H9 (cell line): ENCODE measurements at regions not wholly inside any gene's neighbourhood (a gene's known extent, or its start where the extent isn't known, plus 50 kb on each side); places are given as distances from the start of the nearest gene placed in this dataset.

Experiments
- DNase-seq: peaks from one replicate; pipeline ENCODE4 v3.0.0-alpha.2; 2017
- H2AFZ ChIP-seq: one replicate; pipeline ENCODE4 v1.6.1; 2013; ENCODE audit warnings: mild to moderate bottlenecking, low read length, control low read depth, moderate library complexity
- H2AK5ac ChIP-seq: 2 replicates; pipeline ENCODE4 v1.6.1; 2013; ENCODE audit warnings: low read length, control low read depth, mixed read lengths; ENCODE audit not compliant: insufficient read length
- H2BK120ac ChIP-seq: one replicate; pipeline ENCODE4 v1.6.1; 2013; ENCODE audit warnings: low read depth, mild to moderate bottlenecking, low read length, control low read depth, inconsistent platforms; ENCODE audit not compliant: poor library complexity, severe bottlenecking
- H2BK12ac ChIP-seq: 2 replicates; pipeline ENCODE4 v1.6.1; 2013; ENCODE audit warnings: low read length, control low read depth, mixed read lengths, low read depth; ENCODE audit not compliant: insufficient read length
- H2BK15ac ChIP-seq: 2 replicates; pipeline ENCODE4 v1.6.1; 2013; ENCODE audit warnings: low read depth, low read length, control low read depth
- H2BK20ac ChIP-seq: one replicate; pipeline ENCODE4 v1.6.1; 2013; ENCODE audit warnings: low read depth, mild to moderate bottlenecking, low read length, control low read depth, inconsistent platforms; ENCODE audit not compliant: poor library complexity, severe bottlenecking
- H2BK5ac ChIP-seq: 2 replicates; pipeline ENCODE4 v1.6.1; 2013; ENCODE audit warnings: low read length, control low read depth, mixed read lengths; ENCODE audit not compliant: insufficient read length
- H3K14ac ChIP-seq: 2 replicates; pipeline ENCODE4 v1.6.1; 2013; ENCODE audit warnings: low read length, control low read depth; ENCODE audit not compliant: insufficient read depth
- H3K18ac ChIP-seq: 2 replicates; pipeline ENCODE4 v1.6.1; 2013; ENCODE audit warnings: low read depth, mild to moderate bottlenecking, mixed read lengths, low read length, control low read depth; ENCODE audit not compliant: insufficient read length
- H3K23ac ChIP-seq: 2 replicates; pipeline ENCODE4 v1.6.1; 2013; ENCODE audit warnings: low read length, control low read depth, mixed read lengths, low read depth; ENCODE audit not compliant: insufficient read length
- H3K23me2 ChIP-seq: 2 replicates; pipeline ENCODE4 v1.6.1; 2013; ENCODE audit warnings: low read depth, mild to moderate bottlenecking, mixed read lengths, low read length, control low read depth; ENCODE audit not compliant: insufficient read length, poor library complexity, severe bottlenecking
- H3K27ac ChIP-seq: 2 replicates; pipeline ENCODE4 v1.5.1; 2013; ENCODE audit warnings: low read length, control low read depth, mixed read lengths, low read depth; ENCODE audit not compliant: insufficient read length
- H3K27me3 ChIP-seq: 2 replicates; pipeline ENCODE4 v1.6.1; 2013; ENCODE audit warnings: low read length, control low read depth, inconsistent platforms; ENCODE audit not compliant: insufficient read depth
- H3K4ac ChIP-seq: 2 replicates; pipeline ENCODE4 v1.6.1; 2013; ENCODE audit warnings: low read depth, mild to moderate bottlenecking, control low read depth, inconsistent platforms, low read length, moderate library complexity
- H3K4me1 ChIP-seq: 2 replicates; pipeline ENCODE4 v1.6.1; 2013; ENCODE audit warnings: low read length, control low read depth, inconsistent platforms; ENCODE audit not compliant: insufficient read depth
- H3K4me2 ChIP-seq: 2 replicates; pipeline ENCODE4 v1.6.1; 2013; ENCODE audit warnings: low read length, control low read depth, mixed read lengths; ENCODE audit not compliant: insufficient read length, insufficient read depth
- H3K56ac ChIP-seq: 2 replicates; pipeline ENCODE4 v1.6.1; 2013; ENCODE audit warnings: low read depth, mild to moderate bottlenecking, mixed read lengths, low read length, control low read depth; ENCODE audit not compliant: insufficient read length
- H3K79me1 ChIP-seq: 2 replicates; pipeline ENCODE4 v1.6.1; 2013; ENCODE audit warnings: low read depth, mild to moderate bottlenecking, moderate library complexity, low read length, control low read depth, inconsistent platforms; ENCODE audit not compliant: insufficient read depth, poor library complexity, severe bottlenecking
- H3K79me2 ChIP-seq: 2 replicates; pipeline ENCODE4 v1.6.1; 2013; ENCODE audit warnings: low read length, control low read depth, inconsistent platforms; ENCODE audit not compliant: insufficient read depth
- H3K9ac ChIP-seq: 2 replicates; pipeline ENCODE4 v1.6.1; 2013; ENCODE audit warnings: low read length, control low read depth, mixed read lengths; ENCODE audit not compliant: insufficient read length; ENCODE audit errors: extremely low read depth
- H3K9me3 ChIP-seq: one replicate; pipeline ENCODE4 v1.6.1; 2013; ENCODE audit warnings: low read depth, low read length, inconsistent platforms; ENCODE audit not compliant: control insufficient read depth
- H3T11ph ChIP-seq: one replicate; pipeline ENCODE4 v1.6.1; 2013; ENCODE audit warnings: mild to moderate bottlenecking, low read length, control low read depth, inconsistent platforms
- H4K20me1 ChIP-seq: one replicate; pipeline ENCODE4 v1.6.1; 2013; ENCODE audit not compliant: control insufficient read depth, insufficient read length, insufficient read depth
- H4K5ac ChIP-seq: 2 replicates; pipeline ENCODE4 v1.6.1; 2013; ENCODE audit warnings: low read depth, mild to moderate bottlenecking, mixed read lengths, low read length, control low read depth; ENCODE audit not compliant: insufficient read length
- H4K8ac ChIP-seq: replicated peaks from 2 replicates; pipeline ENCODE4 v1.6.1; 2013; ENCODE audit warnings: low read length, control low read depth, mixed read lengths, low read depth; ENCODE audit not compliant: insufficient read length
- H4K91ac ChIP-seq: 2 replicates; pipeline ENCODE4 v1.6.1; 2013; ENCODE audit warnings: low read depth, mild to moderate bottlenecking, moderate library complexity, mixed read lengths, low read length, control low read depth; ENCODE audit not compliant: insufficient read length
- H3K27ac Mint-ChIP-seq, 3 experiments: 2 replicates in 2 of 3; 3 replicates in 1 of 3; pipeline ENCODE4 v1.8.0; 2020 to 2021; ENCODE audit warnings: mixed read lengths in 3 of 3, mild to moderate bottlenecking in 1 of 3, moderate library complexity in 1 of 3
- H3K27me3 Mint-ChIP-seq: 2 replicates; pipeline ENCODE4 v1.8.0; 2021; ENCODE audit warnings: low read depth, mild to moderate bottlenecking, moderate library complexity, mixed read lengths
- H3K36me3 Mint-ChIP-seq, 3 experiments: 2 replicates in 2 of 3; 3 replicates in 1 of 3; pipeline ENCODE4 v1.8.0; 2020 to 2021; ENCODE audit warnings: low read depth in 3 of 3, mixed read lengths in 3 of 3; ENCODE audit not compliant: insufficient read depth in 1 of 3
- H3K4me1 Mint-ChIP-seq, 2 experiments: 2 replicates each; pipeline ENCODE4 v1.8.0; 2020; ENCODE audit warnings: mixed read lengths in 2 of 2
- H3K4me3 Mint-ChIP-seq, 2 experiments: 2 replicates in 1 of 2; 3 replicates in 1 of 2; pipeline ENCODE4 v1.8.0; 2020 to 2021; ENCODE audit warnings: mild to moderate bottlenecking in 2 of 2, mixed read lengths in 2 of 2, moderate library complexity in 1 of 2
- H3K9me3 Mint-ChIP-seq, 2 experiments: 2 replicates in 1 of 2; 3 replicates in 1 of 2; pipeline ENCODE4 v1.8.0; 2020; ENCODE audit warnings: mild to moderate bottlenecking in 2 of 2, mixed read lengths in 2 of 2, moderate library complexity in 1 of 2
- CTCF ChIP-seq: fragments of 200-600 bp; sonication (generic); conservative IDR thresholded peaks from 3 replicates; pipeline ENCODE4 v1.8.0; 2021; ENCODE audit warnings: antibody characterized with exemption, mild to moderate bottlenecking
- WGBS: extraction: QIAGEN DNeasy Blood & Tissue Kit; methylation state at CpG from one replicate; pipeline ENCODE4 v1.1.7; 2013; ENCODE audit warnings: missing lambda C conversion rate, low lambda C conversion rate, mixed read lengths; ENCODE audit not compliant: insufficient read length; ENCODE audit errors: extremely low coverage; 5-methylcytosine and 5-hydroxymethylcytosine counted together

GRCh38 chr2:83386549-83386948 lies 1072.5 kb downstream of the SUCLG1 start:
- no peak overlapping the region for H3K27ac ChIP-seq
- no peak overlapping the region for H2BK12ac ChIP-seq
- no peak overlapping the region for H3K56ac ChIP-seq
- H3K18ac ChIP-seq: no peak overlapping the region
- no peak overlapping the region for H3K4ac ChIP-seq
- no peak overlapping the region for H2BK5ac ChIP-seq
- no peak overlapping the region for H3K23ac ChIP-seq
- H3K9me3 Mint-ChIP-seq: peaks cover 2 to 6% of the 10 kb centered on the region in 2 experiments; a peak in 4 of 5 replicates
- H3K14ac ChIP-seq: no peak overlapping the region
- H3K79me1 ChIP-seq: no peaks in the 10 kb centered on the region
- no peak for TF ChIP-seq CTCF
- H3K23me2 ChIP-seq: no peaks in the 10 kb centered on the region
- H3K27me3 Mint-ChIP-seq: no peaks in the 10 kb centered on the region
- no peak overlapping the region for H4K5ac ChIP-seq
- H2BK15ac ChIP-seq: no peak overlapping the region
- H3K4me1 Mint-ChIP-seq: peaks cover 14 to 16% of the 10 kb centered on the region in 2 experiments; a peak in 3 of 4 replicates
- H3K9me3 ChIP-seq: no peaks in the 10 kb centered on the region
- H3K27me3 ChIP-seq: no peaks in the 10 kb centered on the region
- H3K79me2 ChIP-seq: no peaks in the 10 kb centered on the region
- no CpG with 5 or more reads among the region's 1 CpG for WGBS
- H3K36me3 Mint-ChIP-seq: peaks cover under 1 to 5% (median 2%) of the 10 kb centered on the region in 3 experiments; a peak in 6 of 7 replicates
- no peak overlapping the region for H3K9ac ChIP-seq
- H2BK20ac ChIP-seq: no peak overlapping the region
- H4K91ac ChIP-seq: no peak overlapping the region
- no peaks in the 10 kb centered on the region for H3K4me1 ChIP-seq
- no peak overlapping the region for H3K4me2 ChIP-seq
- no peak overlapping the region for H3K4me3 Mint-ChIP-seq
- no peak overlapping the region for H2AK5ac ChIP-seq
- no peak for DNase-seq
- no peak overlapping the region for H3K27ac Mint-ChIP-seq
- no peaks in the 10 kb centered on the region for H4K20me1 ChIP-seq
- H2AFZ ChIP-seq: no peak overlapping the region
- H4K8ac ChIP-seq: no peak overlapping the region
- no peak overlapping the region for H2BK120ac ChIP-seq
- H3T11ph ChIP-seq: no peak overlapping the region
